GM21825 (cell line): ENCODE measurements at regions not wholly inside any gene's neighbourhood (a gene's known extent, or its start where the extent isn't known, plus 50 kb on each side); places are given as distances from the start of the nearest gene placed in this dataset.
"Not testable (repeated sequence)": the region's sequence is repeated elsewhere in the genome, so short reads cannot be mapped to it uniquely, and the experiment has no call there.

Source experiments
- ATAC-seq: cut with Tn5 transposase; IDR thresholded peaks from one replicate; pipeline ENCODE4 v1.9.1; 2021; ENCODE audit warnings: mild to moderate bottlenecking, moderate library complexity; ENCODE audit not compliant: unreplicated experiment

DNA sequence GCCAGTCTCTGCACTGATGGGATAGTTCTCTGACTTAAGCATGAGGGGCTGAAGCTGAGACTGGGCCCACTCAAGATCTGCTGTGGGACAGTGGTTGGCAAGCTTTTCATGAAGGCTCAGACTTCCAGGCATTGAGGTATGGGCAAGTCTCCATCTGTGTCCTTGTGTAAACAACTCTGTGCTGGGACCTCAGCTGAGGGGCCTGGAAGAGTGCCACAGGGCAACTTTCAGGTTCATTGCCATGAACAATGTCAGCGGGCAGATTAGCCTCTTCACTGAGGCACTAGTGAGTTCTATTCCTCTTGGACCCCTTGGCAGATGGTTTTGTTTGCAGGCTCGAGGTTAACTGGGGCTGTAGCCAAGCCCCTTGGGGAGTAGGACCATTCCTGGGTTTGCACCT lies 127.1 kb downstream of the MRPS30 start:
- no peak for ATAC-seq

DNA sequence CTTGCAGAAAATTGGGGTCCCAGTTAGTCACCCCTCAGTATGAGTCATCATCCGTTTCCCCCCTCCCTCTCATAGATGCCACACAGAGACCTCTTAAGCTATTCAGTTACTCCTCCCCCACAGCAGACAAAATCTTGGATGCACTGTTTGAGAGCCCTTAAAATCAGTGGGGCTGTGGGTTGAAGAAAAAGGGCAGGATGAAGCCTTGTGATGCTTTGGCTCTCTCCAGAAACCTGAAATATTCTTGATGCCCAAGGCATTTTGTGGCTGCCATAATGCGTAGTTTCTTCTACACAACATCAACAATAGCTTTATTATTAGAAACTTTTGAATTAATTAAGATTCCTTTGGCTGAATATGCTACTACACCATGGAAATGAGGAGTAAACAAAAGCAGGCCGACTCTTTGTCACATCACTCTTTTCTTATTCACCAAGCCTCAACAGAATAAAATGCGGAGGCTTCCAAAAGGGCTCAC lies 133.8 kb downstream of the MRPS30 start:
- ATAC-seq: no peak

DNA sequence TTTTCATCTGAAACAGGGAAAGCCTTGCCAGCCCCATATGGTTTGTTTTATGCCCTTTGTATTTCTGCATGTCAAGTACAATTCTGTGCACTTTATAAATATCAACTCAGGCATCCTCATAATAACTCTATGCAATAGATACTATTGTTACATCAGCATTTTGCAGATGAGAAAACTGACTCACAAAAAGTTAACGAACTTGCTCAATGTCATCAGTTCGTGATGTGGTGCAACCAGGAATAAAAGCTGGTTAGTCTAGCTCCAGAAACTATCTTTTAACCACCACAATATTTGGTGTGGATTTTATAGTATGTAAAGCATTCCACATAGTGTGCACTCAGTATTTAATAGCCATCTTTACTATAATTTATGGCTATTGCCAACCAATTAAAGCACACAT lies 134.9 kb downstream of the MRPS30 start:
- no peak for ATAC-seq

DNA sequence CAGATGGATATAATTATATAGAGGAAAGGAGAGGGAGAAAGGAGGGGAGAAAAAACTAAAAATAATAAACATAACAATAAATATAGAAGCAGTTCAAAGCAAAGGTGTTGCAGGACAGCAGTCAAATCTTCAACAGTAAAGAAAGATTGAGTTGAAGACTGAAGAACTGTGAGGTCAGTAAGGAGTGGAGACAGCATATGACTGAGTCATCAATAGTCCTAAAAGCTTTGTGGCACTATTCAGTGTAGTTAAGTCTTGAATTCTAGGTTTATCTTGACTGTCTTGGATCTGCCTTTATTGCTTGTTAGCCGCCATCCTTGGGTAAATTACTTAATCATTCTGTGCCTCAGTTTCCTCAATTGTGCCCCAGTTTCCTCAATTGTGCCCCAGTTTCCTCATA lies 137.0 kb downstream of the MRPS30 start:
- ATAC-seq: no peak

DNA sequence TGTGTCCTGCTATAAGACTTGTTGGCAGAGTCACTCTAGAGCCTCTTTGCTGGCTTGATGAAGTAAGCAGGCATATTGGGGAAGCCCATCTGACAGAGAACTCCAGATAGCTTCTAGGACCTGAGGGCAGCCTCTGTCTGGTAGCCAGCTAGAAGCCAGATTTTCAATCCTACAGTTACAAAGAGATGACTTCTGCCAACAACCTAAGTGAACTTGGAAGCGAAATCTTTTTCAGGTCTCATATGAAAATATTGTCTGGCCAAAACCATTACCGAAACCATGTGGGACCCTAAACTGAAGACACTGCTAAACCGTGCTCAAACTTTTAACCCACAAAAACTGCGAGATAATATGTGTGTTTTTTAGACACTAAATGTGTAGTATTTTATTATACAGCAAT lies 140.9 kb downstream of the MRPS30 start:
- no peak for ATAC-seq

DNA sequence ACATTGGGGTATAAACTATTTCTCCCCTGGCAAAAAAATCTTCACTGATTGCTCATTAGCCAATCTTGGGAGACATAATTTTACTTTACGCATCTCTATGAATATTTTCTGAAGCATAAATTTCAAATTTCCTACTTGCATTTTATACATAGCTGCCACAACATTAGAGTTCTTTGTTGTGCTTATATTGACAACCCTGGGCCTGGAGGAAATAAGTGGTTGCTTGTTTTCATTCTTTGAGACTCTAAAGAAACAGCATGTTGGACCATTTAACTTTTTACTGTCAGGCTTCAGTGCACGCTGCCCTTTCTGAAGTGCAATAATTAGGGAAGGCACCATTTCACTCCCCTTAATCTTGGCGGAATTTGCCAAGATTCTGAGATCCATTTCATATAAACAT lies 142.6 kb downstream of the MRPS30 start:
- ATAC-seq: no peak

DNA sequence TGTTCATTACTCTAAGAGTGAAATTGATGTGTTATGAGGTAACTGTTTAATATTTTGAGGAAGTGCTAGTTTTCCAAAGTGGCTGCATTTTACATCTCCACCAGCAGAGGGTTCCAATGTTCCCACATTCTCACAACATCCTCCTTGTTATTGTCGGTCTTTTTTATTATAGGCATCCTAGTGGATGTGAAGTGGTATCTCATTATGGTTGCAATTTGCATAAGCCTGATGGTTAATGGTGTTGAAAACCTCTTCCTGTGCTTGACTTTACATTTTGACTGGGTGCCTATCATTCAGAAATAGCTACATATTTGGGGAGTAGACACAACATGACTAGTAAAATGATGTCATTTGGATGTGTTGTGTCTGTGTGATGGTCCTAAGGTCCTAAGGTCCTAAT lies 143.6 kb downstream of the MRPS30 start:
- peak; percentile 87 for ATAC-seq

DNA sequence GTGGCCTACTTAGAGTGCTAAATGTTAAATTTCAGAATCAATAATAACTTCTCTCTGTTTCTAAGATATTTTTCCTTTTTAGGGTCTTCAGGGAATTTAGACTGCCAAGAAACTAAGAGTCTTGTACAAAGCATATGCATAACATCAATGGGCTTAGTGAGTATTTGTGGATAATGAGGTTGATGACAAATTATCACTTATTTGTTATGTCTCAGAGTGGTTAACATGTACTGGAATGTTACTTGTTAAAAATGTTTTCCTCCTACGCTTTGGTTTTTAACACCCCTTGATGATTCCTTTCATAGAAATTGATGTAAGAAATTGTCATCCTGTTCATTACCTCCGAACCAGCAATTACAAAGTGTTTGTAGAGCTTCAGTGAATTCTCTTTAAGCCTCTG lies 144.3 kb downstream of the MRPS30 start:
- ATAC-seq: no peak

DNA sequence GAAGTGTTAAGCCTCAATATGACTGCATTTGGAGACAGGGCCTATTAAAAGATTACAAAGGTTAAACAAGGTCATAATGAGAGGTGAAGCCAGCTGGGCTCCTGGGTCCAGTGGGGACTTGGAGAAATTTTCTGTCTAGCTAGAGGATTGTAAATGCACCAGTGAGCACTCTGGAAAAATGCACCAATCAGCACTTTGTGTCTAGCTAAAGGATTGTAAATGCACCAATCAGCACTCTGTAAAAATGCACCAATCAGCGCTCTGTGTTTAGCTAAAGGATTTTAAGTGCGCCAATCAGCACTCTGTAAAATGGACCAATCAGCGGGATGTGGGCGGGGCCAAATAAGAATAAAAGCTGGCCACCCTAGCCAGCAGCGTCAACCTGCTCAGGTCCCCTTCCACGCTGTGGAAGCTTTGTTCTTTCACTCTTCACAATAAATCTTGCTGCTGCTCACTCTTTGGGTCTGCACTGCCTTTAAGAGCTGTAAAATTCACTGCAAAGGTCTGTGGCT lies 150.3 kb downstream of the MRPS30 start:
- not testable (repeated sequence) for ATAC-seq

DNA sequence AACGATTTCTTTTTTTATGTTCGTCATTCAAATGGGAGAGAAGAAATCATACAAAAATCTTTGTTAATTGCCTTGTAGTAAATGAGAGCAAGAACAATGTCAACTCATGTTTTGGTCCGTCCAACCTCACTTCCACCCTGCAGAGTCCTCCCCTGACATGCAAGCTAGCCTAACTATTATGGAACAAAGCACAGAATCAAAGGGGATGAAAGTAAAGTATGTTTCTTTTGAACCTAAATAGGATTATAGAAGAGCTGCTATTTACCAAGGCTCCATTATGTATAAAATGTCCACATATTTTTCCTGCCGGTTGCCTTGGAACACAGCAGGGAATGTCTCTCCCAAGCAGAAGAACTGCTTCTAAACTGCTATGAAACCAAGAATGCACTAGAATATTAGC lies 161.1 kb downstream of the MRPS30 start:
- no peak for ATAC-seq

DNA sequence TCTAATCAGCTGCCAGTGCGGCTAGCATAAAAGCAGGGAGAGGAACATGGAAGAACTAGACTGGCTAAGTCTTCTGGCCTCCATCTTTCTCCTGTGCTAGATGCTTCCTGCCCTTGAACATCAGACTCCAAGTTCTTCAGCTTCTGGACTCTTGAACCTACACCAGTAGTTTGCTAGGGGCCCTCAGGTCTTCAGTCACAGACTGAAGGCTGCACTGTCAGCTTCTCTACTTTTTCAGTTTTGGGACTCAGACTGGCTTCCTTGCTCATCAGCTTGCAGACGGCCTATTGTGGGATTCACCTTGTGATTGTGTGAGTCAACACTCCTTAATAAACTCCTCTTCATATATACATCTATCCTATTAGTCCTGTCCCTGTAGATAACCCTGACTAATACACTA lies 162.2 kb downstream of the MRPS30 start:
- ATAC-seq: not testable (repeated sequence)

DNA sequence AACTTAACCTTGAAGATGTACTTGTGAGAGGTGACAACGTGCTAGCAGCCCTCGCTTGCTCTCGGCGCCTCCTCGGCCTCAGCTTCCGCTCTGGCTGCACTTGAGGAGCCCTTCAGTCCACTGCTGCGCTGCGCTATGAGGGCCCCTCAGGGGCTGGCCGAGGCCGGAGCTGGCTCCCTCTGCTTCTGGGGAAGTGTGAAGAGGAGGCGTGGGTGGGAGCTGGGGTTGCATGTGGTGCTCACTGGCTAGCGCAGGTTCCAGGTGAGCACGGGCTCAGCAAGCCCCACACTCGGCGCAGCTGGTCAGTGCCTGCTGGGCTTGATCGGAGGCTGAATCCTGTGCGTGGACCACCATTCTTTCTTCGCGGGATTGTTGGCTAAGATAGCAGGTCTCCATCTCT lies 166.1 kb downstream of the MRPS30 start:
- no peak for ATAC-seq

DNA sequence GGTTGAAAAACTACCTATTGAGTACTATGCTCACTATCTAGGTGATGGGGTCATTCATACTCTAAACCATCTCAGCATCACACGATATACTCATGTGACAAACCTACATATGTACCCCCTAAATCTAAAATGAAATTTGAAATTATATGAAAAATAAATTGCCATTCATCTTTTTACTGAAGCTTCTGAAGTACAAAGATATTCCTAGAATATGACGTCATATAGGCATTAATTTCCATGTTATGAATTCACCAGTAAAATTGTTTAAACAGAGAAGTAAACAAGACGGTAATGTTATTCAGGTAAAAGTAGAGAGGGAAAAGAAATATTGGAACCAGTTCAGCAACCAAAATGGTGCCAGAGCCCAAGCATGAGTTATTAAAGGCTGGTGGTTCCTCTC lies 173.0 kb downstream of the MRPS30 start:
- no peak for ATAC-seq

DNA sequence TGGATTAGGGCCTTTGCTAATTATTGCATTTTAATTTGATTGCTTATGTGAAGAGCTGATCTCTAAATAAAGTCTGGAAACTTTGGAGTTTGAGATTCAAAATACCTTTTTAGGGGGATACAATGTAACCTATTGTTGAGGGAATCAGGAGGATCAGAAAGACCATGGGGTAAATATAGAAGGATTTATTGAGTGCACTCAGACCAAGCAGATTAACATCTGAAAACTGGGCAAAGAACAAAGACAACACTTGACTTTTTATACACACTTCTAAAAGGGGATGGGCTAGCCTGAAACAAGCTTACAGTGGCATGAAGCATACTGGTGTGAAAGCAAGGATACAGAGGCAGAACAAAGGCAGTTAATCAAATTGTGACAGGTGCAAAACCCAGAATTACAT lies 174.3 kb downstream of the MRPS30 start:
- no peak for ATAC-seq

DNA sequence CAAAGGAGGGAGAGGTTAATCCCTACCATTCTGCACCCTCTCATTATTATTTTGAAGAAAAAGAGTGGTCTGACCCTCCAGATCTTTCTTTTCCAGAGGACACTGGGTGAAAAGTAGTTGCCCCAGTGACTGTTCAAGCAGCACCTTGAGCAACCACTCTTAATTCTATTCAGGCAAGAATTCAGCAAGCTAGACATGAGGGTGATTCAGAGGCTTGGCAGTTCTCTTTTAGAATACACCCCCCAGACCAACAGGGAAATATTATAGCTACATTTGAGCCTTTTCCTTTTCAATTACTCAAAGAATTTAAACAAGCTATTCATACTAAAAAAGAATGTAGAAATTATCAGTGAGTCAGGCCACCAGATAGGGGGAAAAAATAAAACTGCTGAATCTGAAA lies 178.3 kb downstream of the MRPS30 start:
- no peak for ATAC-seq

DNA sequence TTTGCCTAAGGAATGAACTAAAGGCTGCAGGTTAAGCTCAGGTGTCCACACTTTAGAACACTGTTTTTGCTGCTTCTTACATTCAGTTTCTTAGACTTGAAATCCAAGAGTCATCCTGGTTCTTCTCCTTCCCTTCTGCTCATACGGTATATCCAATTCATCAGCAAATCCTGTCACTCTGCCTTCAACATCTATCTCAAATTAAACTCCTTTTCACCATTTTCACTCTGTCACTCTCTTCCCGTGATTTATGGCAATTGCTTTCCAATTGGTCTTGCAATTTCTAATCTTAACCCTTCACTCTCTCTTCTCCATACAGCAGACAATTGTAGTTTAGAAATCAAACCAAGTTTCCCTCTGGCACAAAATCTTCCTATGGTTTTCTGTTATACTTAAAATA lies 182.9 kb downstream of the MRPS30 start:
- no peak for ATAC-seq

DNA sequence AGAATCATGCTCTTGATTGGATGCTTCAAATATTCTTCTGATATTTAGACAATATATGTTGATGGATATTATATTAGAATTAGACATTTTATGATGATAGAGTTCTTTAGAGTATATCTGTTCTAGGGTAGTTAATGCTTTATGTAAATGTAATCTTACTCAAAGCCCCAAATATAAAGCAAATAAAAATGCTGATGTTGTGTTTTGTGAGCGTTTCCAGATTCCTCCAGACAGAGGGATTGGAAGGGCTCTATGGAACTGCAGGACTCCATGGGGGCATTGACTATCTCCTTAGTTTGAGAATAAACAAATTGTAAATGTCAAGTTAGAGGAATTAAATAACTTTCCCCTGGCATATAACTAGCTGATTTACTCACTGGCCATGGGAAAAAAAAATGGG lies 184.5 kb downstream of the MRPS30 start:
- ATAC-seq: no peak

DNA sequence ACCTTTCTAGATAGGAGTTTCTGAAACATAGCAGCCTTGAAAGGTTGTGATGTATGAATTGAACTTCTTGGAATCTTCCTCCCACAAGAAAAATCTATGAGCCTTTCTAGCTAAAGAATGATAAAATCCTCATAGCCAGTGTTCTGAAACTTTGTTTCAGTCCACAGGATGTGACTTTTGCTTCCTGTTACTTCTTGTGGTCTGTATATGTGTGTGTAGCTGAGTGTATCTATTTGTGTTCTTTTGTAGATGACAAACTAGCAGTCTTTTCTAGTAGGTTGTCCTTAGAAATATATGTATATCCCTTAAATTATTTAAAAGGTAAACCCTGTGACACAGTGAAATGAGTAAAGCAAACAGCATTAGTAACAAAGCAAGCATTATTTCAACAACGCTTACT lies 188.8 kb downstream of the MRPS30 start:
- ATAC-seq: no peak

DNA sequence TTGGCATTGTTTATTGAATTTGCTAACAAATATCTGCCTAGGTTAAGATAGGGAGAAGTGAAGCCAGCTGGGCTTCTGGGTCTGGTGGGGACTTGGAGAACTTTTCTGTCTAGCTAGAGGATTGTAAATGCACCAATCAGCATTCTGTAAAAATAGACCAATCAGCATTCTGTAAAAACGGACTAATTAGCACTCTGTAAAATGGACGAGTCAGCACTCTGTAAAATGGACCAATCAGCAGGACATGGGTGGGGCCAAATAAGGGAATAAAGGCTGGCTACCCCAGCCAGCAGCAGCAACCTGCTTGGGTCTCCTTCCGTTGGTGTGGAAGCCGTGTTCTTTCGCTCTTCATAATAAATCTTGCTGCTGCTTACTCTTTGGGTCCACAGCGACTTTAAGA lies 198.4 kb downstream of the MRPS30 start:
- not testable (repeated sequence) for ATAC-seq

DNA sequence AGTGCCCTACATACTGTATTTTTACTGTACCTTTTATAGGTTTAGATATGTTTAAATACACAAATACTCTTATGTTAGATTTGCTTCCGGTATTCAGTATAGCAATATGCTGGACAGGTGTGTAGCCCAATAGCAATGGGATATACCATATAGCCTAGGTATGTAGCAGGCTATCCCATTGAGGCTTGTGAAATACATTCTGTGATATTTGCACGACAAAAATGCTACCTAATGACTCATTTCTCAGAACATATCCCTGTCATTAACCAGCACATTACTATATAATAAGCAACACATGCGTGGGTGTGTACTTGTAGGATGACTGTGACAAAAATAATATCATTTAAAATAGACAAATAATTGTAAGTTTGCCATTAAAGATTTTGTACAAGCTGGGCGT lies 208.8 kb downstream of the MRPS30 start:
- no peak for ATAC-seq

DNA sequence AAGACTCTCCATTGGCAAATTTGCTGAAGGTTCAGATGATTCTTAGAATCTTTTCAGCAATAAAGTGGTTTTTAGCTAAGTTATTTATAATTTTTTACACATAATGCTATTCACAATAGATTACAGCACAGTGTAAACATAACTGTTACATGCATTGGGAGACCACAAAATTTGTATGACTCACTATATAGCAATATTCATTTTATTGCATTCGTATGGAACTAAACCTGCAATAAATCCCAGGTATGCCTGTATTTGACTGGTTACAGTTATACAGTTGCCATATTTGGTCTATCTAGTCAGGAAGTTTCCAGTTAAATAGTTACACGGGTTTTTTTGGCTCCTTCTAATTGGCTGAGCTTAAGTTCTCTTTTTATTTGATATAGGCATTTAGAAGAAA lies 220.8 kb downstream of the MRPS30 start:
- ATAC-seq: no peak

DNA sequence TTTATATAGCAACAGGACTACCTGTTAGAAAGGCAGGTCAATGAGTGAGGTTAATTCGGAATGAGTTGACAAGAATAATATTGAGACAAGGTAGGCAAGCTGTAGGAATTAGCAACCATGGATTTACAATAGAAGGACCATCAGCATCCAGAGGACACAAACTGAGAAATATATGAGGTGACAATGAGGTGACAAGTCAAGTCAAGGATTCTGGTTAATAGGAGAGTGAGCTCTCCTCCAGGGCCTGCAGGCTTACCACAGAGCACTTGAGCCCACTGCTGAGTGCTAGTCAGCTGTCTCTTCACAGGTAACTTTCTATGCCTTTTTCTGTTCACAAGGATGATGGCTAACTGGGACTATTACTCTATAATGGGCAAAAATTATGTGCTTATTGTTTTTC lies 227.2 kb downstream of the MRPS30 start:
- no peak for ATAC-seq

DNA sequence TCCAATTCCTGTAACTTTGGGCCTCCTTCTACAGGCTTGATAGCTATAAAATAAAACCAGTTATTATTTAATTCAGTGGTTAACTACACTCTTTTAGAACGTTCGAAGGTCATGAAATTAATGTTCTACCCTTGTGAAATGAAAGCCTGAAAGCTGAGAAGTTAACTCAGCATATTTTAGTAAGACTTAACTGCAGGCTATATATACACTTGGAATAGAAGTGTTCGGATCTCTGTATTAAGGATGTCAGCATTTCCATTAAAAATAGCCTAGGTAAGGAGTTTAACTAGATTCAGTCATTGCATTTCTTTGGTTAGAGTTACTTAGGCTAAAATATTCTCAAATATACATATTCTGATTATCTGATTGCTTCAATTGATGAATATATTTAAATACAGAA lies 229.2 kb downstream of the MRPS30 start:
- no peak for ATAC-seq
